ENCODE measurements at regions not wholly inside any gene's neighbourhood (a gene's known extent, or its start where the extent isn't known, plus 50 kb on each side); places are given as distances from the start of the nearest gene placed in this dataset.
A peak's percentile ranks its signal among the peaks of the same experiment; 100 is the strongest.

DNA sequence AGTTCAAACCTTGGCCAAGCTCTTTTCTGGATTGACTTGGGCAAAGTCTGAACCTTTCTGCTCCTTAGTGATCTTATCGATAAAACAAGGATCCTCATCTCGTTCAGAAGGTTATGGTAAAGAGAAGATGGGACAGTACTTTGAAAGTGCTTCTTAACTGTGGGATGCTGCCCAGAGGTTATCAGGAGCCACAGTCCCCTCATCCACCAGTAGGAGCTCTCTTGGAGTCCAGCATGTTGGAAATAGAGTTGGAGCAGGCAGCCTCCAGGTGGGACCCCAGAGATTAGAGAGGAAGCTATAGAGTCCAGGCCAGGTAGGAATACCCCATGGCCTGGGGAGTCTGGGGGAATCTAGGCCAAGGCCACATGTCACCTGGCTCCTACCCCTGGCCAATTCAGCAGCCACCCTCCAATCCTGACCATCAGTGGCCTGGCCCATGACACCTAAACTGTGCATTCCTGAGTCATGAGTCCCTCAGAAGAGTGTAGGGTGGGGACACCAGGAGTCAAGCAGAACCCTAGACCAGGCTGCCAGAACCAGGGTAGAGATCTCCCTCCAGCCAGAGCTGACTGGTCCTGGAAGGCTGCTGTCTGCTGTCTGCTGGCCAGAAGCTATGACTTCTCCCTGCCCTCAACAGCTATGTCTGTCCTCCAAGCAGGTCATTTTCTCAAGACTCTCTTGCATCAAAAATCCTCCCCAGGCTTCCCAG is 144.3 kb downstream of the AIPL1 start:
- no peak for ATAC-seq (ENCODE audit: insufficient read depth, low FRiP score)
- no peak overlapping the region for H3K4me3 ChIP-seq
- WGBS, 2 donors = 87 to 93% methylated on average over 2 of the region's 2 CpGs

DNA sequence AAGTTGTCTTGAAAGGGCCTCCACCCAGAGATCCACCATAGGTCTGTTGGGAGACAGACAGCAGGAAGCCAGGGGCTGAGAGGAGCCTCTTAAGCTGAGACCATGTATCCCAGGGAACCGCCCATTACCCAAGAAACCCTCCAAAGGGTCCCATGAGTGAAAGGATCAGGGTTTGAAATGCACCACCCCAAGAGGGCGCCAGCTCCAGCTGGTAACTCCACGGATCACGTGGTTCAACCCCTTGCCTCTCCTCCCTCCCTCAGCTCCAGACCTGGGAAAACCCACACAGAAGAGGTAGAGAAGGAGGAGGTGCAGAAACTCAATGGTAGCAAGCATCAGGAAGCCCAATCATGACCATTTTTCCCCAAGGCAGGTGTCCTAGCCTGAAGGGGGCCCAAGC is 148.7 kb downstream of the AIPL1 start:
- no peak overlapping the region for H3K27ac ChIP-seq (ENCODE audit: low read depth in 1 of 2, low read length in 1 of 2)
- no peak overlapping the region for H3K4me3 ChIP-seq
- TF ChIP-seq, protein P1, sequence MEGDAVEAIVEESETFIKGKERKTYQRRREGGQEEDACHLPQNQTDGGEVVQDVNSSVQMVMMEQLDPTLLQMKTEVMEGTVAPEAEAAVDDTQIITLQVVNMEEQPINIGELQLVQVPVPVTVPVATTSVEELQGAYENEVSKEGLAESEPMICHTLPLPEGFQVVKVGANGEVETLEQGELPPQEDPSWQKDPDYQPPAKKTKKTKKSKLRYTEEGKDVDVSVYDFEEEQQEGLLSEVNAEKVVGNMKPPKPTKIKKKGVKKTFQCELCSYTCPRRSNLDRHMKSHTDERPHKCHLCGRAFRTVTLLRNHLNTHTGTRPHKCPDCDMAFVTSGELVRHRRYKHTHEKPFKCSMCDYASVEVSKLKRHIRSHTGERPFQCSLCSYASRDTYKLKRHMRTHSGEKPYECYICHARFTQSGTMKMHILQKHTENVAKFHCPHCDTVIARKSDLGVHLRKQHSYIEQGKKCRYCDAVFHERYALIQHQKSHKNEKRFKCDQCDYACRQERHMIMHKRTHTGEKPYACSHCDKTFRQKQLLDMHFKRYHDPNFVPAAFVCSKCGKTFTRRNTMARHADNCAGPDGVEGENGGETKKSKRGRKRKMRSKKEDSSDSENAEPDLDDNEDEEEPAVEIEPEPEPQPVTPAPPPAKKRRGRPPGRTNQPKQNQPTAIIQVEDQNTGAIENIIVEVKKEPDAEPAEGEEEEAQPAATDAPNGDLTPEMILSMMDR (IDR thresholded peaks at IDR 0.05; ENCODE audit: control extremely low read depth, extremely low read depth) = no peak
- H3K9ac ChIP-seq (ENCODE audit: insufficient read depth in 1 of 2, low read length in 2 of 2) = no peak overlapping the region
- H3K4me1 ChIP-seq (ENCODE audit: control insufficient read depth in 5 of 5, insufficient read depth in 5 of 5, low read length in 5 of 5) = no peaks in the 10 kb centered on the region
- DNase-seq = no peak
- H3K36me3 ChIP-seq (ENCODE audit: control insufficient read depth in 4 of 4, insufficient read depth in 4 of 4, low read length in 4 of 4) = no peaks in the 10 kb centered on the region
- peaks cover 0 to 8% (median 0%) of the 10 kb centered on the region in 4 donors for H3K9me3 ChIP-seq (ENCODE audit: control insufficient read depth in 4 of 4, insufficient read depth in 3 of 4, low read length in 3 of 4)
- H3K27me3 ChIP-seq (ENCODE audit: control insufficient read depth in 3 of 3, insufficient read depth in 3 of 3, low read length in 2 of 3) = no peaks in the 10 kb centered on the region
- WGBS, 2 donors = 48 to 53% methylated on average over 4 of the region's 4 CpGs
- ATAC-seq (ENCODE audit: insufficient read depth, low FRiP score) = no peak

More for the DNA sequence above, 144.3 kb downstream of the AIPL1 start:
- H3K27ac ChIP-seq (ENCODE audit: low read depth in 1 of 2, low read length in 1 of 2) = no peak overlapping the region
- peaks cover 0 to 2% (median 0%) of the 10 kb centered on the region in 4 donors for H3K9me3 ChIP-seq (ENCODE audit: control insufficient read depth in 4 of 4, insufficient read depth in 3 of 4, low read length in 3 of 4)
- H3K27me3 ChIP-seq (ENCODE audit: control insufficient read depth in 3 of 3, insufficient read depth in 3 of 3, low read length in 2 of 3) = peaks cover 0 to 2% (median 0%) of the 10 kb centered on the region in 3 donors
- no peak for DNase-seq
- TF ChIP-seq, protein P1 (IDR thresholded peaks at IDR 0.05; ENCODE audit: control extremely low read depth, extremely low read depth) = no peak
- no peaks in the 10 kb centered on the region for H3K4me1 ChIP-seq (ENCODE audit: control insufficient read depth in 5 of 5, insufficient read depth in 5 of 5, low read length in 5 of 5)
- no peak overlapping the region for H3K9ac ChIP-seq (ENCODE audit: insufficient read depth in 1 of 2, low read length in 2 of 2)
- H3K36me3 ChIP-seq (ENCODE audit: control insufficient read depth in 4 of 4, insufficient read depth in 4 of 4, low read length in 4 of 4) = no peaks in the 10 kb centered on the region

DNA sequence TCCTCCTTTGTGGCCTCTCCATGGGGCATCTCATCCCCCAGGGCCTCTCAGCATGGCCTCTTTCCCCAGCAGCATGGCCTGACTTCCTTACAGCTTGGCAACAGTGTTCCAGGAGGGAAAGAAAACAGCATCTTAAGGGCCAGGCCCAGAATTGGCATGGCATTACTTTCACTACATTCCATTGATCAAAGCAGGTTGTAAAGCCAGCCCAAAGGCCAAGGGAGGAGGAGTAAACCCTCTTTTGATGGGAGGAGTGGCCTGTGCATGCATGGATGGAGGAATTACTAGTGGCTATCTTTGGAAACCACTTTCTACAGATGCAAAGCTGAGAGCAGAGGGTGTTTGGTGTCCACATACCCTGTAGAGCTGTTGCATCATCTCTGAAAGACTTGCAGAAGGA is 149.4 kb downstream of the AIPL1 start:
- no peaks in the 10 kb centered on the region for H3K4me1 ChIP-seq (ENCODE audit: control insufficient read depth in 5 of 5, insufficient read depth in 5 of 5, low read length in 5 of 5)
- H3K9me3 ChIP-seq (ENCODE audit: control insufficient read depth in 4 of 4, insufficient read depth in 3 of 4, low read length in 3 of 4) = peaks cover 0 to 11% (median 0%) of the 10 kb centered on the region in 4 donors
- no peak overlapping the region for H3K9ac ChIP-seq (ENCODE audit: insufficient read depth in 1 of 2, low read length in 2 of 2)
- no peak for ATAC-seq (ENCODE audit: insufficient read depth, low FRiP score)
- H3K36me3 ChIP-seq (ENCODE audit: control insufficient read depth in 4 of 4, insufficient read depth in 4 of 4, low read length in 4 of 4) = no peaks in the 10 kb centered on the region
- TF ChIP-seq, protein P1 (IDR thresholded peaks at IDR 0.05; ENCODE audit: control extremely low read depth, extremely low read depth) = no peak
- no peak overlapping the region for H3K4me3 ChIP-seq
- no peaks in the 10 kb centered on the region for H3K27me3 ChIP-seq (ENCODE audit: control insufficient read depth in 3 of 3, insufficient read depth in 3 of 3, low read length in 2 of 3)
- H3K27ac ChIP-seq (ENCODE audit: low read depth in 1 of 2, low read length in 1 of 2) = no peak overlapping the region
- DNase-seq = no peak

DNA sequence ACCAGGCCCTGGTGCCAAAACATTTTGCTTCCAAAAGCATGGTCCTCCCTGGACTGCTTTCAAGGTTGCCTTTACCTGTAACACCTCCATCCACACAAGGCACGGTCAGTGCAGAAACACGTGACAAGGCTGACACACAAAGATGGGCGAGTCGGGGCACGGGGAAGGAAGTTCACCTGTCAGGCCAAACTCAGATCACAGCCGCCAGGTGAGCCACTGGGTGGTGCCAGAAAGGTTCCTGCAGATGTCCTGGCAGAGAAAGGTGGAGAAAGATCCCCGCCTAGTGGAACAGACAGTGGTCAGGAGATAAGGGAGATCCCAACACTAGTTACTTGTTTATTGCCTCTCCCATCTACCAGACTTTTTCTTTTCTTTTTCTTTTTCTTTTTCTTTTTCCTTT is 155.3 kb downstream of the AIPL1 start:
- Histone ChIP-seq H3K36me3 (ENCODE audit: control insufficient read depth in 4 of 4, insufficient read depth in 4 of 4, low read length in 4 of 4) (no peaks in the 10 kb centered on the region), H3K27ac (ENCODE audit: low read depth in 1 of 2, low read length in 1 of 2) (no peak overlapping the region), H3K9me3 (ENCODE audit: control insufficient read depth in 4 of 4, insufficient read depth in 3 of 4, low read length in 3 of 4) (peaks cover 0 to 9% (median 0%) of the 10 kb centered on the region in 4 donors), H3K4me1 (ENCODE audit: control insufficient read depth in 5 of 5, insufficient read depth in 5 of 5, low read length in 5 of 5) (no peaks in the 10 kb centered on the region), H3K4me3 (no peak overlapping the region), H3K9ac (ENCODE audit: insufficient read depth in 1 of 2, low read length in 2 of 2) (no peak overlapping the region), H3K27me3 (ENCODE audit: control insufficient read depth in 3 of 3, insufficient read depth in 3 of 3, low read length in 2 of 3) (no peaks in the 10 kb centered on the region)
- DNase-seq (peak in 1 of 3 donors; percentile 2), ATAC-seq (ENCODE audit: insufficient read depth, low FRiP score) (no peak)
- 38 to 48% methylated on average over 7 of the region's 7 CpGs for WGBS, 2 donors
- TF ChIP-seq, protein P1 (IDR thresholded peaks at IDR 0.05; ENCODE audit: control extremely low read depth, extremely low read depth) = no peak

Measured in lung (tissue), 11 donors.